Heart left ventricle (tissue), 16 donors: ENCODE measurements at regions not wholly inside any gene's neighbourhood (a gene's known extent, or its start where the extent isn't known, plus 50 kb on each side); places are given as distances from the start of the nearest gene placed in this dataset.

Source experiments
- ATAC-seq, 4 donors: fragments of 200-7000 bp; cut with Tn5 transposase; one replicate each; pipeline ENCODE4 v1.9.1; 2020 to 2022; ENCODE audit warnings: moderate library complexity in 4 of 4, mild to moderate bottlenecking in 3 of 4, moderate number of reproducible peaks in 1 of 4
- DNase-seq, 5 donors: peaks; one replicate each; pipeline ENCODE4 v3.0.0-alpha.2; 2020
- H3K27ac ChIP-seq, 12 donors: fragments of 200-600 bp; sonication (generic) in 4 of 12; one replicate each; pipeline versions ENCODE4 v1.5.0 to v1.8.0; 2016 to 2022; ENCODE audit warnings: mild to moderate bottlenecking in 2 of 12
- H3K27me3 ChIP-seq, 9 donors: fragments of 200-600 bp; sonication (generic) in 2 of 9; one replicate each; pipeline versions ENCODE4 v1.5.1 to v1.8.0; 2016 to 2022; ENCODE audit warnings: mild to moderate bottlenecking in 3 of 9
- H3K36me3 ChIP-seq, 9 donors: fragments of 200-600 bp; sonication (generic) in 2 of 9; one replicate each; pipeline versions ENCODE4 v1.5.0 to v1.8.0; 2018 to 2022; ENCODE audit warnings: mild to moderate bottlenecking in 2 of 9
- H3K4me1 ChIP-seq, 12 donors: fragments of 200-600 bp; sonication (generic) in 4 of 12; one replicate each; pipeline versions ENCODE4 v1.5.0 to v1.8.0; 2016 to 2022; ENCODE audit warnings: mild to moderate bottlenecking in 3 of 12
- H3K4me3 ChIP-seq, 12 donors: fragments of 200-600 bp; sonication (generic) in 4 of 12; one replicate each; pipeline versions ENCODE4 v1.5.0 to v1.8.0; 2017 to 2022; ENCODE audit warnings: mild to moderate bottlenecking in 9 of 12, moderate library complexity in 4 of 12
- H3K9me3 ChIP-seq, 12 donors: fragments of 200-600 bp; sonication (generic) in 4 of 12; one replicate each; pipeline versions ENCODE4 v1.5.0 to v1.8.0; 2016 to 2022; ENCODE audit warnings: mild to moderate bottlenecking in 1 of 12
- POLR2A ChIP-seq, 2 donors: fragments of 450-650 bp; IDR thresholded peaks; one replicate each; pipeline ENCODE4 v1.6.1; 2017; ENCODE audit warnings: antibody characterized with exemption in 2 of 2, mild to moderate bottlenecking in 2 of 2, moderate library complexity in 2 of 2
- whole genome bisulfite sequencing, 4 donors: extraction: QIAGEN DNeasy Blood & Tissue Kit in 2 of 4; methylation state at CpG; one replicate each; pipeline versions ENCODE4 v1.1.5 to v1.1.7; 2013 to 2018; 5-methylcytosine and 5-hydroxymethylcytosine counted together
- intact Hi-C, 10 donors: fragments of 100-400 bp; cut with DNase I; formaldehyde crosslinking; loops; one replicate each; pipeline versions ENCODE4 v1.11.1 to v1.14.2; 2022
- TF ChIP-seq, protein P1 (sequence below), 12 donors: fragments of 200-600 bp; sonication (generic) in 4 of 12; IDR thresholded peaks; one replicate each; pipeline versions ENCODE4 v1.5.0 to v1.8.0; 2018 to 2022; ENCODE audit warnings: antibody characterized with exemption in 12 of 12, mild to moderate bottlenecking in 5 of 12
- donor health status: ischemic (EF 13 %, LVEDD 7.1; RV severe dilation, severe dysfunction).
- donor health status: healthy with polysubstance abuse.
- donor health status: DM: no; HTN: yes; CAD: no.
- donor health status: DM: no; HTN: no; CAD: no.
- donor health status: ischemic (EF 25% LVEDD 6.9; RV normal size, moderate dysfunction).
- donor health status: ischemic (EF 25% LVEDD 5.7; RV mildly dilated, moderate dysfunction).
- donor health status: healthy.
- donor health status: DM: yes; HTN: yes; CAD: no.
- donor health status: ischemic (EF 35%, LVEDD 5.7; RV mildly dilated, moderate dysfunction).
- donor health status: nonischemic (EF 11% LVEDD 7.7; RV severe dilation, severe dysfunction).
- donor health status: DM: yes; HTN: yes; CAD: no.
- donor health status: PGD.
- donor health status: ischemic (EF 29% LVEDD 5.4; RV normal size, mild dysfunction).
- donor health status: nonischemic (EF 23%, LVEDD 6.1; RV moderate dilation, normal function).

DNA sequence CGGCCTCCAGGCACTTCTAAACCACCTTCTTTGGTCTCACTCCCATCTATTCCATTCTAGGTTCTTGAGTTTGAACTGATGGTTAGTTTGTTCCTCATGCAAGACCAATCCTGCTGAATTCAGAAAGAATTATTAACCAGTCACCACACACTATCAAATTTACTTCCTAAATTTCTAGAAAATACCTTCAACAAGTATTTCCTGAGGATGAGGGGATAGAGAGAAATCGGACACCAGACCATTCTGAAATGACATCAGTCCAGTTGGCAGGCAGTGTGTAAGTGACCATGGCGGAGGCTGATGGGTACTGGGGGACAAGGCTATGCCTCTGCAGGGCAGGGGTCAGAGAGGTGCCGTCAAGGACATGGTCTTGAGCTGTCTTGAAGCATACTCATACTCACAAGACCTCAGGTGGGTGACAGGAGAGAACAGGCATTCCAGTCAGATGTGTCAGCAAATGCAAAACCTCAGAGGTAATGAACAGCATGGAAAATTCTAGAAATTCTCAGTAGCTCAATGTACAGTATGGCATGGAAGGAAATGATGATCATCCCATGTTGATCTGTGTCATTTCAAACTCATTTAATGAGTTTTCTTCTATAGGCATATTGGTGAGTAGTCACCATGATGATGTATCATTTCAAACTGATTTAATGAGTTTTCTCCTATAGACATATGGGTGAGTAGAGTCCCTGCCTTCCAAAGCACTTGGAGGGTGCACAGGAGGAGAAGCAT, 119.6 kb downstream of the DDX1 start:
- H3K4me1 ChIP-seq = peaks cover 0 to 18% (median 5%) of the 10 kb centered on the region in 12 donors

DNA sequence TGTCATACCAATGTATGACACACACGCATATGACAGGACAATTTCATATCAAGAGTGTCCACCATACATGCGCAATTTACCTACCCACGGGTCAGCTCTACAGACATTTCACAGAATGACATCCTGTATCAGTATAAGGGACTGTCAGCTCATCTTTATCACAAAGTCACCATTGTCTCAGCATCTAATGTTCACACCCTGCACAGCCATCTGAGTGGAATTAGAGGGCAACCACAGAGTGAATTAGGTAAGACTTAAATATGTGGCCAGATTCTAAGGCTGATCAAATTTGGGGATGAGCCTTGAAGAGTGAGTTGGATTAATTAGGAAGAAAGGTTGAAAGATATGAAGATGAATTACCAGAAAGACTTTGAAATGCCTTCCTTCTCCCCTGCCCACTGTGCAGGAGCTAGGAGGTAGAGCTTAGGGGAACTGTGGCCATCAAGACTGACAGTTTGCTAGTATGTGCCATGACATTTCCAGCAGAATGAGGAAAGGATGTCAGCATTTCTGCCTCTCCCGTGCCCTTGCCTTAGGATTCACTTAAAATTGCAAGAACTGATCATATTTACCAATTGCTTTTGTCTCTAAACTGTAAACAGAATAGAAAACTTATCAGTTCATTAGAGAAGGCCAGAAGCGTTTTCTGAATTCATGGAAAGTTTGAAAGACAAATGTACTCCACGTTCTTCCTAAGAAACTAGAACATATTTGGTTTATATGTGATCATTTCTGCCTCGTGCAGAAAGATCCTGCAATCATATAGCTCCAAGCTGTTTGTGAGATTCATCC, 121.1 kb downstream of the DDX1 start:
- no peak overlapping the region for H3K27ac ChIP-seq
- H3K9me3 ChIP-seq = no peaks in the 10 kb centered on the region
- TF ChIP-seq, protein P1, sequence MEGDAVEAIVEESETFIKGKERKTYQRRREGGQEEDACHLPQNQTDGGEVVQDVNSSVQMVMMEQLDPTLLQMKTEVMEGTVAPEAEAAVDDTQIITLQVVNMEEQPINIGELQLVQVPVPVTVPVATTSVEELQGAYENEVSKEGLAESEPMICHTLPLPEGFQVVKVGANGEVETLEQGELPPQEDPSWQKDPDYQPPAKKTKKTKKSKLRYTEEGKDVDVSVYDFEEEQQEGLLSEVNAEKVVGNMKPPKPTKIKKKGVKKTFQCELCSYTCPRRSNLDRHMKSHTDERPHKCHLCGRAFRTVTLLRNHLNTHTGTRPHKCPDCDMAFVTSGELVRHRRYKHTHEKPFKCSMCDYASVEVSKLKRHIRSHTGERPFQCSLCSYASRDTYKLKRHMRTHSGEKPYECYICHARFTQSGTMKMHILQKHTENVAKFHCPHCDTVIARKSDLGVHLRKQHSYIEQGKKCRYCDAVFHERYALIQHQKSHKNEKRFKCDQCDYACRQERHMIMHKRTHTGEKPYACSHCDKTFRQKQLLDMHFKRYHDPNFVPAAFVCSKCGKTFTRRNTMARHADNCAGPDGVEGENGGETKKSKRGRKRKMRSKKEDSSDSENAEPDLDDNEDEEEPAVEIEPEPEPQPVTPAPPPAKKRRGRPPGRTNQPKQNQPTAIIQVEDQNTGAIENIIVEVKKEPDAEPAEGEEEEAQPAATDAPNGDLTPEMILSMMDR (IDR thresholded peaks at IDR 0.05) = no peak
- no peak for TF ChIP-seq POLR2A (IDR thresholded peaks at IDR 0.05)
- ATAC-seq (no peak), DNase-seq (no peak)
- WGBS, 4 donors = 88 to 94% (median 93%) methylated on average over 7 of the region's 7 CpGs
- no peaks in the 10 kb centered on the region for H3K27me3 ChIP-seq
- no peaks in the 10 kb centered on the region for H3K36me3 ChIP-seq
- H3K4me3 ChIP-seq = no peak overlapping the region
- peaks cover 0 to 18% (median 5%) of the 10 kb centered on the region in 12 donors for H3K4me1 ChIP-seq
- intact Hi-C loops = no loop called here

More for the DNA sequence above, 119.6 kb downstream of the DDX1 start:
- DNase-seq (no peak), ATAC-seq (no peak)
- TF ChIP-seq, protein P1 (IDR thresholded peaks at IDR 0.05) = no peak
- no peak for TF ChIP-seq POLR2A (IDR thresholded peaks at IDR 0.05)
- intact Hi-C loops = no loop called here
- H3K4me3 ChIP-seq = no peak overlapping the region
- 91 to 95% (median 94%) methylated on average over 4 of the region's 4 CpGs for WGBS, 4 donors
- H3K27me3 ChIP-seq = no peaks in the 10 kb centered on the region
- H3K27ac ChIP-seq = no peak overlapping the region
- H3K36me3 ChIP-seq = no peaks in the 10 kb centered on the region
- no peaks in the 10 kb centered on the region for H3K9me3 ChIP-seq

DNA sequence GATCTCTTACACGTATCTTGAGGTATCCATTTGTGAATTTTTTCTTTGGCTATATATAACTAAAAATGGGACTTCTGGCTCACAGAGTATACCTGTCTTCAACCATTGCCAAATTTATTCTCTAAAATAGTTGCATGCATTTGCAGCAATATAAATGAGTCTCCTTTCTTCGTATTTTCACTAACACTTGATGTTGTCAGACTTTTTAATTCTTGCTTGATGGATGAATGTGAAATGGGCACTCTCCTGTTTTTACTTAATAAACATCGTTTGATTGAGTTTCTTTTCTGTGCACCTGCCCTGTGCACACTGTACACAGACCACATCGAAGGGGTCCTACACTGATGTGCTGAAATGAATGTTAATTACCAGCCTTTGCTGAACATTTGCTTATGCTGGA, 121.8 kb downstream of the DDX1 start:
- H3K4me3 ChIP-seq = no peak overlapping the region
- no peaks in the 10 kb centered on the region for H3K27me3 ChIP-seq
- intact Hi-C loops = no loop called here
- H3K4me1 ChIP-seq = peaks cover 0 to 17% (median 5%) of the 10 kb centered on the region in 12 donors
- TF ChIP-seq, protein P1 (IDR thresholded peaks at IDR 0.05) = no peak
- no peak for TF ChIP-seq POLR2A (IDR thresholded peaks at IDR 0.05)
- H3K27ac ChIP-seq = no peak overlapping the region
- no peaks in the 10 kb centered on the region for H3K36me3 ChIP-seq
- 92 to 95% (median 92%) methylated on average over 4 of the region's 4 CpGs for WGBS, 4 donors
- H3K9me3 ChIP-seq = no peaks in the 10 kb centered on the region
- ATAC-seq = no peak
- no peak for DNase-seq

DNA sequence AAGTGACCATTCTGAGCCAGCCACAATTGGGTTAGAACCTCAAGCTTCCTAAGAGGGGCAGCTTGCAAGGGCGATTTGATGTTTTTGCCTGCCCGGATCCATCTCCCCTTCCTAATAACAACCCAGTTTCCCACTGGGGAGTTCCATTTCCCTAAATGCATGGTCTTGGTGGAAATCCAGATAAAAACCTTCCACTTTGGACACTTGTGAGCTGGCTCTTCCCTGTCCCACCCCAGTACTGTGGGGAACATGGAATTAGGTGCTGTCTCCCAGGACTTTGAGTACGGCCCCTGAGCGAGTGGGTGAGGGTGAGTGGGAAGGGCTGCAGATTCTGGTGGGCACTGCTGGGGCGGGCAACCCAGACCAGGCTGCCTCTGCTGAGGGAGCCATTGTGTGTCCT, 122.3 kb downstream of the DDX1 start:
- DNase-seq (no peak), ATAC-seq (no peak)
- TF ChIP-seq POLR2A (IDR thresholded peaks at IDR 0.05) = no peak
- TF ChIP-seq, protein P1 (IDR thresholded peaks at IDR 0.05) = no peak
- H3K27ac ChIP-seq = no peak overlapping the region
- peaks cover 0 to 12% (median 3%) of the 10 kb centered on the region in 12 donors for H3K4me1 ChIP-seq
- H3K27me3 ChIP-seq = no peaks in the 10 kb centered on the region
- 89 to 100% (median 95%) methylated on average over 5 of the region's 5 CpGs for WGBS, 4 donors
- no peak overlapping the region for H3K4me3 ChIP-seq
- intact Hi-C loops = no loop called here
- no peaks in the 10 kb centered on the region for H3K9me3 ChIP-seq
- no peaks in the 10 kb centered on the region for H3K36me3 ChIP-seq
